HepG2 (cell line): ENCODE measurements at regions not wholly inside any gene's neighbourhood (a gene's known extent, or its start where the extent isn't known, plus 50 kb on each side); places are given as distances from the start of the nearest gene placed in this dataset.

Source experiments
- EZH2 ChIP-seq: conservative IDR thresholded peaks from 2 replicates; pipeline ENCODE4 v1.6.1; 2012; ENCODE audit warnings: mild to moderate bottlenecking, low read depth, low read length, moderate library complexity
- MBD4 ChIP-seq: IDR thresholded peaks from 2 replicates; pipeline ENCODE4 v1.6.1; 2012; ENCODE audit warnings: low read length, inconsistent platforms, borderline replicate concordance
- POLR2A ChIP-seq, 2 experiments: IDR thresholded peaks; 2 replicates each; pipeline ENCODE4 v1.6.1; 2011; ENCODE audit warnings: low read depth in 2 of 2, low read length in 2 of 2, mild to moderate bottlenecking in 1 of 2, moderate library complexity in 1 of 2; ENCODE audit not compliant: insufficient read depth in 1 of 2
- POLR2AphosphoS5 ChIP-seq: IDR thresholded peaks from 2 replicates; pipeline ENCODE4 v1.6.1; 2012; ENCODE audit warnings: low read depth, low read length
- SP2 ChIP-seq: sonication (generic); formaldehyde crosslinking; IDR thresholded peaks from 2 replicates; pipeline ENCODE4 v1.5.1; 2020; ENCODE audit warnings: mild to moderate bottlenecking, missing genetic modification reagents
- ZZZ3 ChIP-seq: sonication (generic); formaldehyde crosslinking; IDR thresholded peaks from 2 replicates; pipeline ENCODE4 v1.4.0; 2020; ENCODE audit warnings: missing genetic modification reagents, mild to moderate bottlenecking, borderline replicate concordance
- TF ChIP-seq, protein P1 (sequence below): sonication (generic); formaldehyde crosslinking; IDR thresholded peaks from 2 replicates; pipeline ENCODE4 v1.5.0; 2020; ENCODE audit warnings: mild to moderate bottlenecking, missing genetic modification reagents, moderate library complexity

DNA sequence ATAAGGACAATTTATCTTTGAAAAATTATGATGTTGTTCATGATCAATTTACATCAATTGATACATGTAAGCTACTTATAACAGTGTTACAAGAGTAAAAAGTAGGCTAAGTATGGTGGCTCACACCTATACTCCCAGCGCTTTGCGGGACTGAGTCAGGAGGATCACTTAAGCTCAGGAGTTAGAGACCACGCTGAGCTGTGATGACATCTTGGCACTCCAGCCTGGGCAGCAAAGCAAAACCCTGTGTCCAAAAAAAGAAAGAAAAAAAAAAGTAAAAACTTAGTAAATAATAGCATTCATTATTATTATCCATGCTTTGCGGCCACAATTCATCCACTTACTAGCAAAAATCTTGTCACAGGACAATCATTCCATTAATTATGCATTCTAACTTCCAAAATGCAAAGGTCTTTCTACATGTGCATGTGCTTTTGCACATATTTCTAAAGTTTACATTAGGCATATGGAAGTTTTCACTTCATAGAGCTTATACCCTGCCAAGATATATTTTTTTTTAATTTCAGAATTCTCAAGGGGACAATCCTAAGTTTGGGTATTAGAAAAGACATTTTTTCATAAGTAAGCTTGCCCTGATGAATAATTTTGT is 243.3 kb upstream of the RARB start:
- no peak for TF ChIP-seq ZZZ3
- TF ChIP-seq, protein P1, sequence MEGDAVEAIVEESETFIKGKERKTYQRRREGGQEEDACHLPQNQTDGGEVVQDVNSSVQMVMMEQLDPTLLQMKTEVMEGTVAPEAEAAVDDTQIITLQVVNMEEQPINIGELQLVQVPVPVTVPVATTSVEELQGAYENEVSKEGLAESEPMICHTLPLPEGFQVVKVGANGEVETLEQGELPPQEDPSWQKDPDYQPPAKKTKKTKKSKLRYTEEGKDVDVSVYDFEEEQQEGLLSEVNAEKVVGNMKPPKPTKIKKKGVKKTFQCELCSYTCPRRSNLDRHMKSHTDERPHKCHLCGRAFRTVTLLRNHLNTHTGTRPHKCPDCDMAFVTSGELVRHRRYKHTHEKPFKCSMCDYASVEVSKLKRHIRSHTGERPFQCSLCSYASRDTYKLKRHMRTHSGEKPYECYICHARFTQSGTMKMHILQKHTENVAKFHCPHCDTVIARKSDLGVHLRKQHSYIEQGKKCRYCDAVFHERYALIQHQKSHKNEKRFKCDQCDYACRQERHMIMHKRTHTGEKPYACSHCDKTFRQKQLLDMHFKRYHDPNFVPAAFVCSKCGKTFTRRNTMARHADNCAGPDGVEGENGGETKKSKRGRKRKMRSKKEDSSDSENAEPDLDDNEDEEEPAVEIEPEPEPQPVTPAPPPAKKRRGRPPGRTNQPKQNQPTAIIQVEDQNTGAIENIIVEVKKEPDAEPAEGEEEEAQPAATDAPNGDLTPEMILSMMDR, result no peak
- TF ChIP-seq POLR2AphosphoS5, result no peak
- TF ChIP-seq EZH2, result no peak
- TF ChIP-seq MBD4, result no peak
- TF ChIP-seq SP2 (CRISPR knock-in tag), result no peak
- TF ChIP-seq POLR2A (IDR thresholded peaks at IDR 0.05; ENCODE audit: insufficient read depth in 1 of 2, low read depth in 2 of 2, low read length in 2 of 2), result no peak
